Ramos (cell line): ENCODE measurements at regions not wholly inside any gene's neighbourhood (a gene's known extent, or its start where the extent isn't known, plus 50 kb on each side); places are given as distances from the start of the nearest gene placed in this dataset.

Experiments used
- in situ Hi-C: fragments of 300-500 bp; cut with MboI; formaldehyde crosslinking; loops from one replicate; pipeline ENCODE4 v1.14.3; 2022; ENCODE audit warnings: low sequenced_read_pairs; ENCODE audit not compliant: unreplicated experiment

- in situ Hi-C loops, result no loop called here
These were observed 628.1 kb downstream of the METTL15 start for GRCh38 chr11:28736256-28736655.

GRCh38 chr11:28735511-28735910, 627.3 kb downstream of the METTL15 start:
- in situ Hi-C loops, result no loop called here

DNA sequence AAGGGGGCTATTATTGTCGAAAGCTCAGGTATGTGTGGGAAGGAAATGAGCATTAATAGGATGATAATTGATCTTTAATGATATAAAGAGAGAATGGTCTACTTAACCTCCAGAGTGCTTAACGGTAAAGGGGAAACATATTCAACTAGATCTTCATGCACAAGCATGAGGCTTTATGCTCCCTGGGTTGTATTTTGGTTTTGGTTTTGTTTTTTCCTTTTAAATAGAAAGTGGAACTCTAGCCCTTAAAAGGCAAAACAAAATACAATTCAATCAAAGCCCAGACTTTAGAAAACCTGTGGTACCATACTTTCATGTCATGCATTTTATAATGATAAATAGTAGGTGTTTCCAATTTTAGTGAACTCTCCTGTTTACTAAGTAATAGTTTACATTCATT, 622.7 kb downstream of the METTL15 start:
- in situ Hi-C loops, result no loop called here

- in situ Hi-C loops, result no loop called here
These were observed 622.1 kb downstream of the METTL15 start for GRCh38 chr11:28730336-28730735.

DNA sequence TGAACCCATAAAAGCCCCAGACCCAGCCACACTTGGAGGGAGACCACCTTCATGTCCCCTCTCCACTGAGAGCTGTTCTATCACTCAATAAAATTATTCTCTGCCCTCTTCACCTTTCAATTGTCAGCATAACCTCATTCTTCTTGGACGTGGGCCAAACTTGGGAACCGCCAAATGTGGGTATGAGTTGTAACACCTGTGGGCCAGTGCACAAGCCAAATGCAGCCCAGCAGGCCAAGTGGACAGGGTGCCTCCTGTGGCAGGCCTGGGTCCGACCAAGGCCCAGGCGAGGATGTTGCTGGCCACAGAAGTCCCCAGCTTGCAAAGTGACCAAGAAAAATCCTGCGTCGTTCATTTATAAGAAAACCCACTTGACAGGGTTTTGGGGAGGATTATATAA, 621.2 kb downstream of the METTL15 start:
- in situ Hi-C loops, result no loop called here

DNA sequence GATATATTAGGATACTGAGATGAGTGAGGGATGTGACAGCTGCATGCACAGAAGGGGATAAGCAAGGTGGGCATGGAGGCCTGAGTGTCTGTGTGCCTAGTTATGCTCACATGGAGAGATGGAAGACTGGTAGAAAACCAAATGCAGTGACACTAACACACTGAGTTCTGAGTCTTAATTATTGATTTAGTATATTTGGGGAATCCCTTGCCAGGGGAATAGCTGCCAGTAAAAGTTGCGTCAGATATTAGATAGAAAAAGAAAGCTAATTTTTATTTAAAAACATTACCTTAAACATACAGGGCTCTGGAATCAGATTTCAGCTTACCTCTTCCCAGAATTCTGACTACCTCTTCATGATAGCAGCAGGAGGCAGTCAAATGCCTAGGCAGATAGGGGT, 620.5 kb downstream of the METTL15 start:
- in situ Hi-C loops, result no loop called here

DNA sequence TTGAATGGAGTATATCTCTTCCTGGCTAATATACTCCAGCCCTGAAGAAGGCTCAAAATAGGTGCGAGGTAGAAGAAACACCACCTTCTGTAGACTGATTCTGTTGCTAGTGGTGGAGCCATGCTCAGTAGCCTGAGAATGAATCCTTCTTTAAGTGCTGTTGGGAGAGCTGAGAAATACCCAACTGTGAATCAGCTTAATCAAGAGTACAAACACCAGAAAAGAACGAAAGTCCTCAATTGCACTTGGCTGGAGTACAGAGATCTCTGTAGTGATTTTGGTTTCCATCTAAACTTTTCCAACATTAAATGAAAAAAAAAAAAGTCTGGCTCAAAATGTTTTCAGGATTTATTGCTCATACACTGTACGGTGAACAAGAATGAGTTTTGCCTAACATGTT, 619.1 kb downstream of the METTL15 start:
- in situ Hi-C loops, result no loop called here

GRCh38 chr11:28726432-28726831, 618.2 kb downstream of the METTL15 start:
- in situ Hi-C loops, result no loop called here

DNA sequence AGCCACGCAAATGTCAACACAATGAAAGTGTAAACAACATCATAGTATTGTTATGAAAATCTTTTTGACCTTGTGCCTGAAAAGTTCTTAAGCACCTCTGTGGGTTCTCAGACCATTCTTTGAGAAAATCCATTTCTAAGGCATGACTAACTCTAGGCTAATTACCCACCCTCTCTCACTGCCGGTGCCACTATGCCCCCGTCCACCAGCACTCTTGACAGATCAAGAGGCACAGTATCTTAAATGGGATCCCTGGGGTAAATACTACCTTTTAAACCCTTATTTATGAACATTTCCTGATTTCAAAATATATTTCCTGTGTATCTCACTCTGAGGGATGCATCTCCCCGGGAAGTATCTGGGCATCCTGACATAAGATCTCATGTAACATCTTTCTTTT, 607.5 kb downstream of the METTL15 start:
- in situ Hi-C loops, result no loop called here

DNA sequence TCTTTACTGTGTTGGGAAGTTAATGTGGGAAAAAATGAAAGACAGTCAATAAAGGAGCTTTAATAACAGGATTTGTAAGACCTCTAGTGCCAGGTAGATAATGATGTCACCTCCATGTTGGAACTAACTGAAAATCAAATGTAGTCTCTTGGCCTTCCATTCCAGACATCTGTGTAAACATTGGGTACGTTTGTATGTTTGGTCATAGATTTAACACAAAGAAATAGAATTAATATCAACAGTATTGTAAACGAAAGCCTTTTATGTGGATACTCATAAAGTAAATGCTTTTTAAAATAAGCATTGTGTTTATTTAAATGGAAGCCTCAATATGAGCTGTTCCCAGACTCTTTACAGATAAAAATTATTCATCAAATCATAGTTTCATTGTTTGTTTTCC, 605.7 kb downstream of the METTL15 start:
- in situ Hi-C loops, result no loop called here

- in situ Hi-C loops, result no loop called here
These were observed 599.9 kb downstream of the METTL15 start for GRCh38 chr11:28708075-28708474.

GRCh38 chr11:28704801-28705200, 596.6 kb downstream of the METTL15 start:
- in situ Hi-C loops, result no loop called here

DNA sequence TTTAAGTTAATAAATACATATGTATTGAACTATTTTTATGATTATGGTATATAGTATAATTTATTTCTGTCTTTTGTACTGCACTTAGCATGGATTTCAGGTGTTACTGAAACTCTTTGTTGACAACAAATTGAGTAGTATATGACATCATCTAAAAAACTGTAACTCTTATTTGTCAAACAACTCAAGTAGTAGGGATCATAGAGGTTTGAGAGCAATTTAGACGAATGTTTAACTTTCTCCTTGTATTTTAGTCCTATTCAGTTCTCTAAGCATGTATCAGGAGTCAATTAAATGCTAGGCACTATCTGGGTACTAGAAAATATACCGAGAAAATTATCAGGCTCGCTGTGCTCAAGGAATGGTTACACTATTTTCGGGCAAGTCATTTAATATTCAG, 595.2 kb downstream of the METTL15 start:
- in situ Hi-C loops, result no loop called here

DNA sequence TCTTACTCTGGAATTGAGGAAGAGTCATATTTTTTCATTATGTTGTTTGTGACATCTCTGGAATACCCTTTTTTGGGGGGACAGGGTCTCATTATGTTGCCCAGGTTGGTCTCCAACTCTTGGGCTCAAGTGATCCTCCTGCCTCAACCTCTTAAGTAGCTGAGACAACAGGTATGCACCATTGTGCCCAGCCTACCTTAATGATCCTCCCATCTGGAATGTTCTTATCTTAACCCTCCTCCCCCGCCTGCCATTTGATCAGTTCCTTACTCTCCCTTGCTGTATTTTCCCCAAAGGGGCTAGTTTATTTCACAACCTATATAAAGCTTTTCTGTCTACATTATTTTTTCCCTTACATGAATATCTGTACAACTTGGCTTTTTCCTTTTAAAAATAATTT, 594.7 kb downstream of the METTL15 start:
- in situ Hi-C loops, result no loop called here

DNA sequence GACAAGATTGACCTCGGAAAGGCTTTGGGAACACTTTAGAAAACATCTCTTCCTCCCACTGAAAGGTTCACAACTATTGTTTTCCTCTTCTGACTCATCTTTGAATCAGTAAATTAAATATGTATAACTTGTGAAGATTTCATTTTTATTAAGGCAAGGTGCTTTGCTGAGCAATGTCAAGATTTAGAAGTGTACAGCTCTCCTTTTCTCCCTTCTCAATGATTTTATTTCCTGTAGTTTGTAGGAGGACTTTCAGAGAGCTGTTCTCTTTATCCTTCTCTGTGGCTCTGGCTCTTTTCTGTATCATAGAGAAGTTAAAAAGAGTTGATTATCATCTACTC, 594.2 kb downstream of the METTL15 start:
- in situ Hi-C loops, result no loop called here

- in situ Hi-C loops, result no loop called here
These were observed 593.7 kb downstream of the METTL15 start for GRCh38 chr11:28701760-28702449.

DNA sequence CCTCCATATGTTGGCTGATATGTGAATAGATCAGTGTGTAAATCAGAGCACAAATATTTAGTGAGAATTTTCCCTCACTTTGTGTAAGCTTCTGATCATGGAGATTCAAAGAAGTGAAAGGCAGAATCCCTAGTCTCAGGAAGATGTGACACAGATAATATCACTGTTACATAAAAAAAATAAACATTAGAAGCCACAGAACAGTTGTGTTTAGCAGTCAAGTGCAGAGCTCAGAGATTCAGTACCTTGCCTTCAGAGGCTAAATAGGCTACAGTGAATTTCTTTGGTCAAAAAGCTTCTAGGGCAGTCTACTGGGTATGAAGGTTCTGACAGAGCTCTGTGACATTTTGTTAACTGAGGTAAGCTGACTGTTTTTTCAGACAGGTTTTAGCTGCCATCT, 591.5 kb downstream of the METTL15 start:
- in situ Hi-C loops, result loop anchor here (10.0 kb wide), 1 partner anchor 995 kb away; the partner anchor contains the start of gene BDNF

DNA sequence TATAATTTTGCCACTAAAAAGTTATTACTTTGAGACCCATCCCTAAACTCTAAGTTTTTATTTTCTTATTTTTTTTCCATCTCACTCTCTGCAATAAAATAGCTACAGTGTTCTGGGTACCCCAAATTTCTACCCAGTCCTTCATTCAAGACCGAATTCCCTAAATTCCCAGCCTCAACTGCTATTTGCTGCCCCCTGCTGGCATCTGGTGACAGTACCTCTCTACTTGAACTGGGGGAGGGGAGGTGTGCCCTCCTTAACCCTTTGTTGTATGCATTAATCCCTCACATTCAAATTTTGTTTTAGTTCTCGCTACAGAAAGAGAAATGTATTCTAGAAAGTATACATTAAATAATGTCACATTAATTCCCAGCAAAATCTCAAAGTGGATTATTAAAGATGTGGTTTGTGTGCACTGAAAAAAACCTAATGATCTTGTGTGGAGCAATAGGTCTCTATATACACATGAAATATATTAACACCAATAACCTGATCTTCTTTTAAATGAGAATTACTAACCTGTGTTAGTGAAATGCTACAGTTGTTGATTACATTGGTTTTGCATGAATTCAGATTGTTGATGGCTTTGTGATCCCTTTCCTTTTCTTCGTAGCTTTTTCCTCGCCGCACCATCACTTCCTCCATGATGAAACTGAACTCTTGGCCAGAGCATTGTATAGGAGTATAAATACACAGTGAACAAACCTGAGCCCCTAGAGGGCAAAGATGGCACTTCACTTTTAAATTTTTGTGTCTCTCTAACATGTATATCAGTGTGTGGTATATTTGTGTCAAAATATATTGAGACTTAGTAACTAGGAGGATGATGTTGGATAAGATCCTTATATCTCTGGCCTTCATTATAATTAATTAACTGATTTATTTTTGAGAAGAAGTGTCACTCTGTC, 590.0 kb downstream of the METTL15 start:
- in situ Hi-C loops, result loop anchor here (10.0 kb wide), 1 partner anchor 993 kb away; the partner anchor contains the start of gene BDNF

DNA sequence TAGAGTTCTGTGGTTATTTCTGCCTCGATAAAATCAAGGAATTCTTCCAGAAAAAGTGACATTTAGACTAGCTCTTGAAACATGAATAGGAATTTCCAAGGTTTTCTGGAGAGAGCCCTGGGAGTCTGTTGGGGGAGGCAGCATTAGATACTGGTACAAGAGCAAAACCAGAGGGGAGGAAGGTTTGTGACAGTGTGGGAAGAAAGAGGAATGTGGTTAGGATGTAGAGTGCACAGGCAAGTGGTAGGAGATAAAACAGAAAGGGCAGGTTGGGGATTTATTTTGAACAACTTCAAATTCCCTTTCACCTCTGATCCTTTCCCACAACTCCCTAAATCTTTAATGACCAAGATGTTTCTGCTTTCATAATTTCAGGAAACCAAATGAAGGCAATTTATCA, 588.4 kb downstream of the METTL15 start:
- in situ Hi-C loops, result loop anchor here (10.0 kb wide), 1 partner anchor 992 kb away; the partner anchor contains the start of gene BDNF

GRCh38 chr11:28690746-28691145, 582.6 kb downstream of the METTL15 start:
- in situ Hi-C loops, result loop anchor here (10.0 kb wide), 1 partner anchor 986 kb away; the partner anchor contains the start of gene BDNF

DNA sequence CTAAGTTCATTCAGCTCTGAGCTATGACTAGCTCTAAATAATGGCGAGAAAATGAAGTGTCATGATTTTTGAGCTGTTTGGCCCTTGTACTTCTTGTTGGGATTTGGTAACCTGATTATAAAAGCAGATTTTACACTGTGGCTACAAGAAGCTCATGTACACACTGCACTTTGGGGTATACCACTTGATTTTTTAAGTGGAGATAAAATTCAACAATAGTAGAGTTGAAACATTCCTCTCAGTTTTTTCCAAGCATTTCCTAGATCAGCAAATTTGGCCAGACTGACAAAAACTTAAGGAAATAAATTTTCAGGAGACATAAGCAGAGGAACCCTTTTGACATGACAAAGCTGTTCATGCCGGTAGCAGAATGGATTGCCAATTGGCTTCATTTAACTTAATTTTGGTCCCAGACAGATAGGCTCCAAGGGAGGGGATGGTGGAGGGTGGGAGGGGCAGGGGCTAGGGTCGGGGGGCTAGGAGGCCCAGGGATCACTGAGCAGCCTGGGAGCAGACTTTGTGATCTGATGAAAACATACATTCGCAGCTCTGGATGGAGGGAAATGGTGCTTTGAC, 575.9 kb downstream of the METTL15 start:
- in situ Hi-C loops, result no loop called here
